Transverse colon (tissue), 3 donors: ENCODE measurements at regions not wholly inside any gene's neighbourhood (a gene's known extent, or its start where the extent isn't known, plus 50 kb on each side); places are given as distances from the start of the nearest gene placed in this dataset.

Experiments used
- EP300 ChIP-seq: sonication (generic); formaldehyde crosslinking; IDR thresholded peaks from one replicate; pipeline ENCODE4 v1.6.1; 2017; ENCODE audit warnings: antibody characterized with exemption, low read depth
- POLR2A ChIP-seq: fragments of 450-650 bp; IDR thresholded peaks from one replicate; pipeline ENCODE4 v1.6.1; 2016; ENCODE audit warnings: antibody characterized with exemption, mild to moderate bottlenecking, moderate library complexity
- TF ChIP-seq, protein P1 (sequence below), 5 experiments: fragments of 200-600 bp in 3 of 5; fragments of 450-650 bp in 2 of 5; sonication (generic) in 3 of 5; IDR thresholded peaks; 1 replicate in 2 of 5; 2 replicates in 3 of 5; pipeline ENCODE4 v1.5.1; 2016 to 2017; ENCODE audit warnings: antibody characterized with exemption in 5 of 5, inconsistent platforms in 3 of 5, mild to moderate bottlenecking in 2 of 5, moderate library complexity in 1 of 5

DNA sequence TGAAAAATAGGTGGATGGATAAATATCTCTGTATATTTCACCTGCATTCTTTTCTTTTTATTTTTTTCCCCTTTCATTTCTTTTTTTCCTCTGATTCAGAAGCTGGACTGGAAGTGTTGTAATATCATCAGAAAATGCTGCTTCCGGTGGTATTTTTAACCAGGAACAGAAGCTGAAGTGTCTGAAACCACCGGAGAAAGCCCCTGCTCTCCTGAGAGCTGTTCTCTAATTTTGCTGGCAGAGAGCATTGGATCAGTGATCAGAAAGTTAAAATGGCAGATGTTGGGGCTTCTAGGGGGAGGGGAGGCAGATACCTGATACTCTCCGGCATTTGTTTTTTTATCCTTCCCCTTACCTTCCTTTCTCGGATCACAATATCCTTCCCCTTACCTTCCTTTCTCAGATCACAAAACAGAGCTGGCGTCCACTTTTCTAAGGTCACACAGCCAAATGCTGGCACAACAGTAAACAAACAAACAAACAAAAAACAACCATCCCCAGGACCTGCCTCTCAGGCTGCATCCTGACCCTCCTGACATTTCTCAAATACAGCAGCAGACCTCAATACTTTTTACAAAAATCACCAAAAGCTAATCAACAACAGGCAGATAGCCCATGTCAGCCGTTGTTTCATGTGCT lies 143.2 kb upstream of the ZNF217 start:
- TF ChIP-seq EP300 (no peak), POLR2A (no peak)
- TF ChIP-seq, protein P1, sequence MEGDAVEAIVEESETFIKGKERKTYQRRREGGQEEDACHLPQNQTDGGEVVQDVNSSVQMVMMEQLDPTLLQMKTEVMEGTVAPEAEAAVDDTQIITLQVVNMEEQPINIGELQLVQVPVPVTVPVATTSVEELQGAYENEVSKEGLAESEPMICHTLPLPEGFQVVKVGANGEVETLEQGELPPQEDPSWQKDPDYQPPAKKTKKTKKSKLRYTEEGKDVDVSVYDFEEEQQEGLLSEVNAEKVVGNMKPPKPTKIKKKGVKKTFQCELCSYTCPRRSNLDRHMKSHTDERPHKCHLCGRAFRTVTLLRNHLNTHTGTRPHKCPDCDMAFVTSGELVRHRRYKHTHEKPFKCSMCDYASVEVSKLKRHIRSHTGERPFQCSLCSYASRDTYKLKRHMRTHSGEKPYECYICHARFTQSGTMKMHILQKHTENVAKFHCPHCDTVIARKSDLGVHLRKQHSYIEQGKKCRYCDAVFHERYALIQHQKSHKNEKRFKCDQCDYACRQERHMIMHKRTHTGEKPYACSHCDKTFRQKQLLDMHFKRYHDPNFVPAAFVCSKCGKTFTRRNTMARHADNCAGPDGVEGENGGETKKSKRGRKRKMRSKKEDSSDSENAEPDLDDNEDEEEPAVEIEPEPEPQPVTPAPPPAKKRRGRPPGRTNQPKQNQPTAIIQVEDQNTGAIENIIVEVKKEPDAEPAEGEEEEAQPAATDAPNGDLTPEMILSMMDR (IDR thresholded peaks at IDR 0.05), result no peak
